ENCODE measurements at regions not wholly inside any gene's neighbourhood (a gene's known extent, or its start where the extent isn't known, plus 50 kb on each side); places are given as distances from the start of the nearest gene placed in this dataset.
"Not testable (repeated sequence)": the region's sequence is repeated elsewhere in the genome, so short reads cannot be mapped to it uniquely, and the experiment has no call there.

GRCh38 chr3:140859592-140860336 is 81.9 kb upstream of the SLC25A36 start:
- CTCF ChIA-PET: no interaction called here
- POLR2A ChIA-PET: no interaction called here

- CTCF ChIA-PET: interaction anchor here (1.0 kb wide), 1 partner anchor 12 kb away, joined by 3 read pairs; no protein-coding TSS in a partner anchor
These were observed 78.0 kb upstream of the SLC25A36 start for GRCh38 chr3:140863580-140864009.

GRCh38 chr3:140870351-140870750 is 71.3 kb upstream of the SLC25A36 start:
- POLR2A ChIA-PET: no interaction called here
- CTCF ChIA-PET: no interaction called here

More at GRCh38 chr3:140863580-140864009, 78.0 kb upstream of the SLC25A36 start:
- POLR2A ChIA-PET: no interaction called here

GRCh38 chr3:140871022-140871421 is 70.6 kb upstream of the SLC25A36 start:
- CTCF ChIA-PET: no interaction called here
- POLR2A ChIA-PET: no interaction called here

GRCh38 chr3:140872165-140872564 is 69.5 kb upstream of the SLC25A36 start:
- POLR2A ChIA-PET: not testable (repeated sequence)
- CTCF ChIA-PET: interaction anchor here (0.6 kb wide), 1 partner anchor 1203 kb away, joined by 4 read pairs; no protein-coding TSS in a partner anchor

- POLR2A ChIA-PET: no interaction called here
- CTCF ChIA-PET: no interaction called here
These were observed 58.1 kb upstream of the SLC25A36 start for GRCh38 chr3:140883428-140884040.

GRCh38 chr3:140885697-140886096 is 55.9 kb upstream of the SLC25A36 start:
- POLR2A ChIA-PET, CTCF ChIA-PET: not testable (repeated sequence)

Data from activated CD8-positive, alpha-beta memory T cell treated with anti-CD3 and anti-CD28 coated beads for 36 hours (primary cell).